ENCODE measurements at regions not wholly inside any gene's neighbourhood (a gene's known extent, or its start where the extent isn't known, plus 50 kb on each side); places are given as distances from the start of the nearest gene placed in this dataset.

GRCh38 chr22:34116126-34116525 lies 195.8 kb upstream of the LARGE1 start:
- Histone ChIP-seq H3K4me3 (ENCODE audit: severe bottlenecking) (no peak overlapping the region), H3K27ac (ENCODE audit: poor library complexity, severe bottlenecking) (no peak overlapping the region), H3K9me3 (ENCODE audit: severe bottlenecking) (no peaks in the 10 kb centered on the region), H3K27me3 (ENCODE audit: insufficient read depth, poor library complexity, severe bottlenecking) (no peaks in the 10 kb centered on the region), H3K36me3 (ENCODE audit: low read depth) (no peaks in the 10 kb centered on the region), H3K4me1 (ENCODE audit: insufficient read depth, poor library complexity, severe bottlenecking) (no peaks in the 10 kb centered on the region)
- ATAC-seq (ENCODE audit: low read depth) (no peak), DNase-seq (ENCODE audit: low spot score) (no peak)
- TF ChIP-seq, protein P1, sequence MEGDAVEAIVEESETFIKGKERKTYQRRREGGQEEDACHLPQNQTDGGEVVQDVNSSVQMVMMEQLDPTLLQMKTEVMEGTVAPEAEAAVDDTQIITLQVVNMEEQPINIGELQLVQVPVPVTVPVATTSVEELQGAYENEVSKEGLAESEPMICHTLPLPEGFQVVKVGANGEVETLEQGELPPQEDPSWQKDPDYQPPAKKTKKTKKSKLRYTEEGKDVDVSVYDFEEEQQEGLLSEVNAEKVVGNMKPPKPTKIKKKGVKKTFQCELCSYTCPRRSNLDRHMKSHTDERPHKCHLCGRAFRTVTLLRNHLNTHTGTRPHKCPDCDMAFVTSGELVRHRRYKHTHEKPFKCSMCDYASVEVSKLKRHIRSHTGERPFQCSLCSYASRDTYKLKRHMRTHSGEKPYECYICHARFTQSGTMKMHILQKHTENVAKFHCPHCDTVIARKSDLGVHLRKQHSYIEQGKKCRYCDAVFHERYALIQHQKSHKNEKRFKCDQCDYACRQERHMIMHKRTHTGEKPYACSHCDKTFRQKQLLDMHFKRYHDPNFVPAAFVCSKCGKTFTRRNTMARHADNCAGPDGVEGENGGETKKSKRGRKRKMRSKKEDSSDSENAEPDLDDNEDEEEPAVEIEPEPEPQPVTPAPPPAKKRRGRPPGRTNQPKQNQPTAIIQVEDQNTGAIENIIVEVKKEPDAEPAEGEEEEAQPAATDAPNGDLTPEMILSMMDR (IDR thresholded peaks at IDR 0.05; ENCODE audit: poor library complexity, severe bottlenecking), result no peak

- TF ChIP-seq, protein P1 (IDR thresholded peaks at IDR 0.05; ENCODE audit: poor library complexity, severe bottlenecking), result no peak
- no peaks in the 10 kb centered on the region for H3K9me3 ChIP-seq (ENCODE audit: severe bottlenecking)
- H3K4me1 ChIP-seq (ENCODE audit: insufficient read depth, poor library complexity, severe bottlenecking), result no peaks in the 10 kb centered on the region
- DNase-seq (ENCODE audit: low spot score), result no peak
- H3K36me3 ChIP-seq (ENCODE audit: low read depth), result no peaks in the 10 kb centered on the region
- ATAC-seq (ENCODE audit: low read depth), result no peak
- no peaks in the 10 kb centered on the region for H3K27me3 ChIP-seq (ENCODE audit: insufficient read depth, poor library complexity, severe bottlenecking)
- H3K27ac ChIP-seq (ENCODE audit: poor library complexity, severe bottlenecking), result no peak overlapping the region
- H3K4me3 ChIP-seq (ENCODE audit: severe bottlenecking), result no peak overlapping the region
These were observed 201.8 kb upstream of the LARGE1 start for GRCh38 chr22:34122042-34122441.

- no peaks in the 10 kb centered on the region for H3K4me1 ChIP-seq (ENCODE audit: insufficient read depth, poor library complexity, severe bottlenecking)
- no peak for DNase-seq (ENCODE audit: low spot score)
- ATAC-seq (ENCODE audit: low read depth), result no peak
- no peak overlapping the region for H3K4me3 ChIP-seq (ENCODE audit: severe bottlenecking)
- H3K36me3 ChIP-seq (ENCODE audit: low read depth), result no peaks in the 10 kb centered on the region
- no peaks in the 10 kb centered on the region for H3K27me3 ChIP-seq (ENCODE audit: insufficient read depth, poor library complexity, severe bottlenecking)
- TF ChIP-seq, protein P1 (IDR thresholded peaks at IDR 0.05; ENCODE audit: poor library complexity, severe bottlenecking), result no peak
- peaks cover 2% of the 10 kb centered on the region for H3K9me3 ChIP-seq (ENCODE audit: severe bottlenecking)
- no peak overlapping the region for H3K27ac ChIP-seq (ENCODE audit: poor library complexity, severe bottlenecking)
These were observed 209.6 kb upstream of the LARGE1 start for GRCh38 chr22:34129691-34130486.

- H3K9me3 ChIP-seq (ENCODE audit: severe bottlenecking), result peaks cover 2% of the 10 kb centered on the region
- no peak overlapping the region for H3K4me3 ChIP-seq (ENCODE audit: severe bottlenecking)
- no peaks in the 10 kb centered on the region for H3K4me1 ChIP-seq (ENCODE audit: insufficient read depth, poor library complexity, severe bottlenecking)
- TF ChIP-seq, protein P1 (IDR thresholded peaks at IDR 0.05; ENCODE audit: poor library complexity, severe bottlenecking), result no peak
- no peak for ATAC-seq (ENCODE audit: low read depth)
- no peaks in the 10 kb centered on the region for H3K27me3 ChIP-seq (ENCODE audit: insufficient read depth, poor library complexity, severe bottlenecking)
- H3K36me3 ChIP-seq (ENCODE audit: low read depth), result no peaks in the 10 kb centered on the region
- DNase-seq (ENCODE audit: low spot score), result no peak
- no peak overlapping the region for H3K27ac ChIP-seq (ENCODE audit: poor library complexity, severe bottlenecking)
These were observed 215.5 kb upstream of the LARGE1 start for GRCh38 chr22:34135749-34136148.

DNA sequence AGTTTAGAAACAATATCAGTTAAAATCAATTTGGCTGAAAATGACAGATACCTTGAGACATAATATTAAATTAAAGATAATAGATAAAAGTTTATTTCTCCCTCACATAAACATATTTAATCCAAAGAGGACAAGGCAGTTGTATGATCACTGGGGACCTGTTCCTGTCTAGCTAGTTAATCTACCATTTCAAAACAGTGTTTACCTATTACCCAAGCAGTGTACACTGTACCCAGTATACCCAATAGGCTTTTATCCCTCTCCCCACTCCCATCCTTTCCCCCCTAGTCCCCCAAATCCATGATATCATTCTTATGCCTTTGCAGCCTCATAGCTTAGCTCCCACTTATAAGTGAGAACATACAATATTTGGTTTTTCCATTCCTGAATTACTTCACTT lies 229.7 kb upstream of the LARGE1 start:
- no peak for DNase-seq (ENCODE audit: low spot score)
- H3K4me3 ChIP-seq (ENCODE audit: severe bottlenecking), result no peak overlapping the region

More for the DNA sequence above, 229.7 kb upstream of the LARGE1 start:
- no peak overlapping the region for H3K27ac ChIP-seq (ENCODE audit: poor library complexity, severe bottlenecking)
- no peaks in the 10 kb centered on the region for H3K4me1 ChIP-seq (ENCODE audit: insufficient read depth, poor library complexity, severe bottlenecking)
- H3K36me3 ChIP-seq (ENCODE audit: low read depth), result no peaks in the 10 kb centered on the region
- no peaks in the 10 kb centered on the region for H3K9me3 ChIP-seq (ENCODE audit: severe bottlenecking)
- ATAC-seq (ENCODE audit: low read depth), result no peak
- no peaks in the 10 kb centered on the region for H3K27me3 ChIP-seq (ENCODE audit: insufficient read depth, poor library complexity, severe bottlenecking)
- TF ChIP-seq, protein P1 (IDR thresholded peaks at IDR 0.05; ENCODE audit: poor library complexity, severe bottlenecking), result no peak
